GM12878 (cell line): ENCODE measurements at regions not wholly inside any gene's neighbourhood (a gene's known extent, or its start where the extent isn't known, plus 50 kb on each side); places are given as distances from the start of the nearest gene placed in this dataset.

Source experiments
- ATAC-seq: fragments of 200-7000 bp; cut with Tn5 transposase; 3 replicates; pipeline ENCODE4 v1.9.1; 2020; ENCODE audit warnings: mild to moderate bottlenecking, moderate library complexity
- BruUV-seq: library from RNA; stranded (reverse); fragments of 400-500 nt; replicated peaks from 2 replicates; lab custom pipeline; 2021; lab: Mats Ljungman, UMichigan
- CTCF ChIA-PET: fragments of 300-600 bp; sonication (Branson Sonifier 250); formaldehyde crosslinking; extraction: SDS; loops from one replicate; lab custom pipeline; 2021; ENCODE audit warnings: inconsistent platforms; lab: Yijun Ruan, JAX
- POLR2A ChIA-PET: fragments of 350-600 bp; formaldehyde crosslinking; extraction: SDS; loops from one replicate; lab custom pipeline; 2021; ENCODE audit warnings: inconsistent platforms; lab: Charles Lee
- RAD21 ChIA-PET: fragments of 300-600 bp; sonication (Branson Sonifier 250); formaldehyde crosslinking; loops from one replicate; lab custom pipeline; 2023; ENCODE audit warnings: antibody characterized with exemption; ENCODE audit not compliant: unreplicated experiment; lab: Charles Lee
- SMC1A ChIA-PET: fragments of 300-600 bp; sonication (Branson Sonifier 250); formaldehyde crosslinking; loops from one replicate; lab custom pipeline; 2023; ENCODE audit not compliant: unreplicated experiment, uncharacterized antibody; lab: Charles Lee
- DNase-seq: peaks from one replicate; pipeline ENCODE4 v3.0.0-alpha.2; 2011; ENCODE audit warnings: low read depth, low spot score
- FAIRE-seq: peaks from 3 replicates; lab custom pipeline; 2011; peaks lifted over from hg19 to GRCh38; lab: Jason Lieb, UNC
- H2AFZ ChIP-seq: 2 replicates; pipeline ENCODE4 v1.6.0; 2011; ENCODE audit warnings: low read depth, low read length, control low read depth; ENCODE audit not compliant: control insufficient read depth
- H3K27ac ChIP-seq: 2 replicates; pipeline ENCODE4 v1.5.1; 2011; ENCODE audit warnings: control low read depth; ENCODE audit not compliant: control insufficient read depth, insufficient read depth
- H3K27me3 ChIP-seq, 2 experiments: replicated peaks in 1 of 2; 2 replicates each; pipeline versions ENCODE4 v1.6.0 to v1.6.1; 2011; ENCODE audit warnings: low read length in 1 of 2; ENCODE audit not compliant: control insufficient read depth in 2 of 2, insufficient read depth in 2 of 2
- H3K36me3 ChIP-seq, 2 experiments: 2 replicates each; pipeline ENCODE4 v1.5.1; 2011; ENCODE audit warnings: low read length in 1 of 2; ENCODE audit not compliant: control insufficient read depth in 2 of 2, insufficient read depth in 2 of 2
- H3K4me1 ChIP-seq: 2 replicates; pipeline ENCODE4 v1.6.1; 2011; ENCODE audit warnings: mild to moderate bottlenecking, low read length, moderate library complexity, mixed read lengths; ENCODE audit not compliant: control insufficient read depth, insufficient read depth
- H3K4me2 ChIP-seq: 2 replicates; pipeline ENCODE4 v1.6.0; 2011; ENCODE audit warnings: control low read depth; ENCODE audit not compliant: control insufficient read depth, insufficient read depth
- H3K4me3 ChIP-seq: fragments of 200-600 bp; sonication (generic); 2 replicates; pipeline ENCODE4 v1.5.1; 2016
- H3K79me2 ChIP-seq: 2 replicates; pipeline ENCODE4 v1.6.0; 2011; ENCODE audit warnings: low read length; ENCODE audit not compliant: control insufficient read depth, insufficient read depth
- H3K9ac ChIP-seq: 2 replicates; pipeline ENCODE4 v1.8.0; 2011; ENCODE audit warnings: low read length, control low read depth, mixed read lengths; ENCODE audit not compliant: control insufficient read depth, insufficient read depth
- H3K9me3 ChIP-seq: replicated peaks from 3 replicates; pipeline ENCODE4 v1.5.1; 2011; ENCODE audit warnings: mild to moderate bottlenecking, low read length; ENCODE audit not compliant: control insufficient read depth, insufficient read depth
- H4K20me1 ChIP-seq: 2 replicates; pipeline ENCODE4 v1.6.0; 2011; ENCODE audit not compliant: control insufficient read depth, insufficient read depth
- BHLHE40 ChIP-seq, 2 experiments: fragments of 450-650 bp in 1 of 2; IDR thresholded peaks; 2 replicates each; pipeline ENCODE4 v1.6.1; 2011 to 2017; ENCODE audit warnings: low read depth in 2 of 2, borderline replicate concordance in 1 of 2, improper control_type of control experiment in 1 of 2, low read length in 1 of 2, mild to moderate bottlenecking in 1 of 2
- CHD1 ChIP-seq: IDR thresholded peaks from 2 replicates; pipeline ENCODE4 v1.6.1; 2012; ENCODE audit warnings: low read depth, low read length, improper control_type of control experiment
- E2F4 ChIP-seq: IDR thresholded peaks from 2 replicates; pipeline ENCODE4 v1.6.1; 2012; ENCODE audit warnings: low read depth, low read length, improper control_type of control experiment
- EGR1 ChIP-seq, 2 experiments: IDR thresholded peaks; 1 replicate in 1 of 2; 2 replicates in 1 of 2; pipeline ENCODE4 v1.6.1; 2011 to 2012; ENCODE audit warnings: low read depth in 2 of 2, low read length in 2 of 2, borderline replicate concordance in 1 of 2, mild to moderate bottlenecking in 1 of 2, moderate library complexity in 1 of 2
- ELK1 ChIP-seq: IDR thresholded peaks from 2 replicates; pipeline ENCODE4 v1.6.1; 2012; ENCODE audit warnings: low read depth, low read length, improper control_type of control experiment
- POLR2AphosphoS5 ChIP-seq: IDR thresholded peaks from 2 replicates; pipeline ENCODE4 v1.6.1; 2011; ENCODE audit warnings: mild to moderate bottlenecking, low read length, inconsistent platforms
- RB1 ChIP-seq: fragments of 450-650 bp; formaldehyde crosslinking; IDR thresholded peaks from 2 replicates; pipeline ENCODE4 v1.6.1; 2017; ENCODE audit warnings: mild to moderate bottlenecking, borderline replicate concordance
- SIN3A ChIP-seq: IDR thresholded peaks from 2 replicates; pipeline ENCODE4 v1.6.1; 2012; ENCODE audit warnings: low read depth, low read length, improper control_type of control experiment
- SMC3 ChIP-seq: IDR thresholded peaks from 2 replicates; pipeline ENCODE4 v1.6.1; 2011; ENCODE audit warnings: low read length, improper control_type of control experiment, borderline replicate concordance
- YBX1 ChIP-seq: fragments of 450-650 bp; IDR thresholded peaks from 2 replicates; pipeline ENCODE4 v1.6.1; 2016; ENCODE audit warnings: antibody characterized with exemption
- ZNF24 ChIP-seq: fragments of 450-650 bp; IDR thresholded peaks from 2 replicates; pipeline ENCODE4 v1.6.1; 2017; ENCODE audit warnings: antibody characterized with exemption, mild to moderate bottlenecking
- ZNF592 ChIP-seq: fragments of 450-650 bp; IDR thresholded peaks from 2 replicates; pipeline ENCODE4 v1.6.1; 2017; ENCODE audit warnings: mild to moderate bottlenecking, moderate library complexity
- WGBS: methylation state at CpG from one replicate; pipeline ENCODE4 v1.1.6; 2016; ENCODE audit warnings: low lambda C conversion rate; ENCODE audit not compliant: insufficient replicate concordance, insufficient coverage; ENCODE audit errors: missing lambda C conversion rate; 5-methylcytosine and 5-hydroxymethylcytosine counted together
- in situ Hi-C: fragments of 300-500 bp; cut with MboI; formaldehyde crosslinking; loops from 9 replicates; pipeline ENCODE4 v1.14.3; 2018; ENCODE audit warnings: mixed read lengths
- intact Hi-C: fragments of 100-400 bp; cut with micrococcal nuclease; formaldehyde crosslinking; loops from one replicate; pipeline ENCODE4 v1.14.2; 2022; ENCODE audit not compliant: unreplicated experiment
- TF ChIP-seq, protein P1 (sequence below): IDR thresholded peaks from 2 replicates; pipeline ENCODE4 v1.6.1; 2011; ENCODE audit warnings: mild to moderate bottlenecking, low read depth, low read length, moderate library complexity; ENCODE audit not compliant: insufficient replicate concordance
- TF ChIP-seq, protein P2 (sequence below): IDR thresholded peaks from 2 replicates; pipeline ENCODE4 v1.6.1; 2011; ENCODE audit warnings: low read depth, low read length, improper control_type of control experiment, borderline replicate concordance

GRCh38 chr17:70238646-70239045 lies 69.3 kb downstream of the KCNJ2 start (continued):
- TF ChIP-seq, protein P1, sequence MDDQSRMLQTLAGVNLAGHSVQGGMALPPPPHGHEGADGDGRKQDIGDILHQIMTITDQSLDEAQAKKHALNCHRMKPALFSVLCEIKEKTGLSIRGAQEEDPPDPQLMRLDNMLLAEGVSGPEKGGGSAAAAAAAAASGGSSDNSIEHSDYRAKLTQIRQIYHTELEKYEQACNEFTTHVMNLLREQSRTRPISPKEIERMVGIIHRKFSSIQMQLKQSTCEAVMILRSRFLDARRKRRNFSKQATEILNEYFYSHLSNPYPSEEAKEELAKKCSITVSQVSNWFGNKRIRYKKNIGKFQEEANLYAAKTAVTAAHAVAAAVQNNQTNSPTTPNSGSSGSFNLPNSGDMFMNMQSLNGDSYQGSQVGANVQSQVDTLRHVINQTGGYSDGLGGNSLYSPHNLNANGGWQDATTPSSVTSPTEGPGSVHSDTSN, result no peak
- TF ChIP-seq CHD1 (no peak), BHLHE40 (IDR thresholded peaks at IDR 0.05; ENCODE audit: borderline replicate concordance in 1 of 2, low read depth in 2 of 2, low read length in 1 of 2) (no peak)
- TF ChIP-seq, protein P2, sequence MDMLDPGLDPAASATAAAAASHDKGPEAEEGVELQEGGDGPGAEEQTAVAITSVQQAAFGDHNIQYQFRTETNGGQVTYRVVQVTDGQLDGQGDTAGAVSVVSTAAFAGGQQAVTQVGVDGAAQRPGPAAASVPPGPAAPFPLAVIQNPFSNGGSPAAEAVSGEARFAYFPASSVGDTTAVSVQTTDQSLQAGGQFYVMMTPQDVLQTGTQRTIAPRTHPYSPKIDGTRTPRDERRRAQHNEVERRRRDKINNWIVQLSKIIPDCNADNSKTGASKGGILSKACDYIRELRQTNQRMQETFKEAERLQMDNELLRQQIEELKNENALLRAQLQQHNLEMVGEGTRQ, result no peak

- Histone ChIP-seq H3K36me3 (no peaks in the 10 kb centered on the region), H4K20me1 (no peaks in the 10 kb centered on the region), H3K27me3 (no peaks in the 10 kb centered on the region), H3K4me2 (no peak overlapping the region), H3K9ac (no peak overlapping the region), H3K9me3 (no peaks in the 10 kb centered on the region), H3K79me2 (no peaks in the 10 kb centered on the region), H3K27ac (no peak overlapping the region), H3K4me3 (no peak overlapping the region), H3K4me1 (no peaks in the 10 kb centered on the region), H2AFZ (no peak overlapping the region)
- SMC1A ChIA-PET, result interaction anchor here (0.8 to 8.2 kb wide), 15 partner anchors 19 to 185 kb away, joined by 3 to 83 read pairs (median 5); no protein-coding TSS in a partner anchor
- in situ Hi-C loops, result no loop called here
- no peak for DNase-seq
- no peak for TF ChIP-seq ZNF24
- no peak for TF ChIP-seq EGR1 (IDR thresholded peaks at IDR 0.05; ENCODE audit: borderline replicate concordance in 1 of 2, low read depth in 2 of 2, low read length in 2 of 2)
- TF ChIP-seq POLR2AphosphoS5, result no peak
- TF ChIP-seq SIN3A, result no peak
- no peak for TF ChIP-seq ZNF592
- TF ChIP-seq YBX1, result no peak
- no peak for TF ChIP-seq ELK1
- TF ChIP-seq RB1, result no peak
- TF ChIP-seq E2F4, result no peak
- TF ChIP-seq SMC3, result no peak
- intact Hi-C loops, result no loop called here
- CTCF ChIA-PET, result interaction anchor here (1.1 to 1.4 kb wide), 4 partner anchors 8 to 74 kb away, joined by 3 to 4 read pairs (median 3); no protein-coding TSS in a partner anchor
- WGBS, result 4% methylated on average over 1 of the region's 1 CpG
- no TSS peak for BruUV-seq
- no peak for ATAC-seq
- POLR2A ChIA-PET, result interaction anchor here (0.7 to 3.0 kb wide), 5 partner anchors 13 to 165 kb away, joined by 3 to 8 read pairs (median 3); no protein-coding TSS in a partner anchor
- RAD21 ChIA-PET, result interaction anchor here (1.0 to 8.5 kb wide), 3 partner anchors 31 to 60 kb away, joined by 3 to 60 read pairs (median 3); no protein-coding TSS in a partner anchor
- FAIRE-seq, result no peak
Observed at GRCh38 chr17:70239391-70239826, 70.1 kb downstream of the KCNJ2 start.
